CD14-positive monocyte (primary cell): ENCODE measurements at regions not wholly inside any gene's neighbourhood (a gene's known extent, or its start where the extent isn't known, plus 50 kb on each side); places are given as distances from the start of the nearest gene placed in this dataset.
"Not testable (repeated sequence)": the region's sequence is repeated elsewhere in the genome, so short reads cannot be mapped to it uniquely, and the experiment has no call there.

ENCODE experiments used
- DNase-seq, 3 donors: peaks; one replicate each; pipeline ENCODE4 v3.0.0-alpha.2; 2011 to 2022
- H2AFZ ChIP-seq: 2 replicates; pipeline ENCODE4 v1.6.0; 2012; ENCODE audit warnings: mild to moderate bottlenecking, low read depth, low read length, inconsistent platforms; ENCODE audit not compliant: insufficient read depth, poor library complexity, severe bottlenecking
- H3K27ac ChIP-seq, 2 donors: 1 replicate in 1 of 2; 2 replicates in 1 of 2; pipeline ENCODE4 v1.5.1; 2012 to 2013; ENCODE audit warnings: low read length in 2 of 2, control low read depth in 1 of 2, inconsistent platforms in 1 of 2, low read depth in 1 of 2, mild to moderate bottlenecking in 1 of 2
- H3K27me3 ChIP-seq, 2 donors: one replicate each; pipeline versions ENCODE4 v1.6.0 to v1.6.1; 2011 to 2013; ENCODE audit warnings: low read length in 2 of 2; ENCODE audit not compliant: control insufficient read depth in 2 of 2, insufficient read depth in 2 of 2
- H3K36me3 ChIP-seq, 2 donors: replicated peaks in 1 of 2; 1 replicate in 1 of 2; 2 replicates in 1 of 2; pipeline versions ENCODE4 v1.5.1 to v1.6.1; 2012 to 2013; ENCODE audit warnings: low read length in 2 of 2, control low read depth in 1 of 2, inconsistent platforms in 1 of 2, mild to moderate bottlenecking in 1 of 2; ENCODE audit not compliant: insufficient read depth in 2 of 2, control insufficient read depth in 1 of 2
- H3K4me1 ChIP-seq, 2 donors: 1 replicate in 1 of 2; 2 replicates in 1 of 2; pipeline versions ENCODE4 v1.5.1 to v1.6.1; 2012 to 2013; ENCODE audit warnings: low read length in 2 of 2, control low read depth in 1 of 2, inconsistent platforms in 1 of 2, mild to moderate bottlenecking in 1 of 2, moderate library complexity in 1 of 2; ENCODE audit not compliant: insufficient read depth in 2 of 2, control insufficient read depth in 1 of 2
- H3K4me2 ChIP-seq: replicated peaks from 2 replicates; pipeline ENCODE3; 2012; ENCODE audit warnings: low read length, moderate library complexity, mild to moderate bottlenecking; ENCODE audit not compliant: poor library complexity, severe bottlenecking; ENCODE audit errors: extremely low read depth
- H3K4me3 ChIP-seq, 3 experiments: fragments of 200-600 bp in 1 of 3; sonication (generic) in 1 of 3; replicated peaks in 1 of 3; 1 replicate in 2 of 3; 2 replicates in 1 of 3; pipeline ENCODE4 v1.5.1; 2011 to 2013; ENCODE audit warnings: low read length in 3 of 3, mild to moderate bottlenecking in 3 of 3, control low read depth in 2 of 3, low read depth in 2 of 3, inconsistent platforms in 1 of 3, moderate library complexity in 1 of 3
- H3K79me2 ChIP-seq: 2 replicates; pipeline ENCODE4 v1.6.0; 2012; ENCODE audit warnings: mild to moderate bottlenecking, control low read depth, inconsistent platforms, low read length, moderate library complexity; ENCODE audit not compliant: insufficient read depth
- H3K9ac ChIP-seq: 2 replicates; pipeline ENCODE4 v1.6.0; 2017; ENCODE audit warnings: low read length, mild to moderate bottlenecking; ENCODE audit not compliant: insufficient read depth, poor library complexity, severe bottlenecking
- H3K9me3 ChIP-seq, 2 donors: replicated peaks in 1 of 2; 1 replicate in 1 of 2; 2 replicates in 1 of 2; pipeline versions ENCODE4 v1.5.1 to v1.6.1; 2012 to 2013; ENCODE audit warnings: low read length in 2 of 2, control low read depth in 1 of 2; ENCODE audit not compliant: control insufficient read depth in 1 of 2, insufficient read depth in 1 of 2
- H4K20me1 ChIP-seq: 2 replicates; pipeline ENCODE4 v1.6.0; 2012; ENCODE audit warnings: mild to moderate bottlenecking, low read length, control low read depth, moderate library complexity; ENCODE audit not compliant: insufficient read depth
- H3K27ac Mint-ChIP-seq, 7 donors: one replicate each; pipeline ENCODE4 v1.8.0; 2020; ENCODE audit warnings: mild to moderate bottlenecking in 7 of 7, mixed read lengths in 7 of 7, moderate library complexity in 6 of 7, inconsistent platforms in 2 of 7
- H3K27me3 Mint-ChIP-seq, 3 donors: one replicate each; pipeline ENCODE4 v1.8.0; 2021 to 2022; ENCODE audit warnings: low read depth in 3 of 3, mild to moderate bottlenecking in 3 of 3, mixed read lengths in 3 of 3, moderate library complexity in 3 of 3, inconsistent platforms in 1 of 3
- H3K36me3 Mint-ChIP-seq, 2 donors: one replicate each; pipeline ENCODE4 v1.8.0; 2020; ENCODE audit warnings: mixed read lengths in 2 of 2, inconsistent platforms in 1 of 2, mild to moderate bottlenecking in 1 of 2
- H3K4me1 Mint-ChIP-seq: one replicate; pipeline ENCODE4 v1.8.0; 2020; ENCODE audit warnings: mild to moderate bottlenecking, mixed read lengths
- H3K4me3 Mint-ChIP-seq, 2 donors: one replicate each; pipeline ENCODE4 v1.8.0; 2020; ENCODE audit warnings: mild to moderate bottlenecking in 2 of 2, mixed read lengths in 2 of 2, moderate library complexity in 1 of 2
- H3K9me3 Mint-ChIP-seq, 7 donors: one replicate each; pipeline ENCODE4 v1.8.0; 2020 to 2022; ENCODE audit warnings: mixed read lengths in 7 of 7, mild to moderate bottlenecking in 6 of 7, moderate library complexity in 6 of 7, inconsistent platforms in 2 of 7
- CTCF ChIP-seq: fragments of 200-600 bp; IDR thresholded peaks from one replicate; pipeline ENCODE4 v1.8.0; 2022; ENCODE audit warnings: antibody characterized with exemption, mild to moderate bottlenecking
- WGBS: methylation state at CpG from one replicate; pipeline ENCODE4 v1.1.5; 2013; ENCODE audit warnings: missing lambda C conversion rate; ENCODE audit not compliant: insufficient coverage; 5-methylcytosine and 5-hydroxymethylcytosine counted together
- intact Hi-C, 2 donors: fragments of 100-400 bp; cut with micrococcal nuclease; formaldehyde crosslinking; loops; one replicate each; pipeline versions ENCODE4 v1.15.0 to v1.15.1; 2023

GRCh38 chr3:19816631-19817030 is 117.4 kb downstream of the EFHB start:
- Mint-ChIP-seq H3K4me3 (no peak overlapping the region), H3K4me1 (no peaks in the 10 kb centered on the region), H3K27ac (no peak overlapping the region), H3K36me3 (no peaks in the 10 kb centered on the region), H3K27me3 (peaks cover 0 to 1% (median 0%) of the 10 kb centered on the region in 3 donors), H3K9me3 (peaks cover 0 to 8% (median 3%) of the 10 kb centered on the region in 7 donors)
- Histone ChIP-seq H3K9me3 (peaks cover 0 to 2% of the 10 kb centered on the region in 2 donors), H3K36me3 (no peaks in the 10 kb centered on the region), H4K20me1 (no peaks in the 10 kb centered on the region), H3K79me2 (no peaks in the 10 kb centered on the region), H2AFZ (no peak overlapping the region), H3K9ac (no peak overlapping the region), H3K4me1 (no peaks in the 10 kb centered on the region), H3K27me3 (no peaks in the 10 kb centered on the region), H3K27ac (no peak overlapping the region), H3K4me3 (no peak overlapping the region), H3K4me2 (no peak overlapping the region)
- no peak for TF ChIP-seq CTCF
- DNase-seq = no peak
- intact Hi-C loops = no loop called here
- WGBS = no CpG with 5 or more reads among the region's 1 CpG

GRCh38 chr3:19815805-19816204 is 118.2 kb downstream of the EFHB start:
- no peak overlapping the region for H3K4me3 Mint-ChIP-seq
- H3K27ac Mint-ChIP-seq = no peak overlapping the region
- no peak overlapping the region for H3K27ac ChIP-seq
- H2AFZ ChIP-seq = no peak overlapping the region
- H3K27me3 ChIP-seq = no peaks in the 10 kb centered on the region
- DNase-seq = no peak
- WGBS = no CpG with 5 or more reads among the region's 1 CpG
- no peaks in the 10 kb centered on the region for H3K9me3 ChIP-seq
- H3K9ac ChIP-seq = no peak overlapping the region
- no peaks in the 10 kb centered on the region for H3K79me2 ChIP-seq
- H3K36me3 Mint-ChIP-seq = no peaks in the 10 kb centered on the region
- no peaks in the 10 kb centered on the region for H4K20me1 ChIP-seq
- peaks cover 0 to 1% (median 0%) of the 10 kb centered on the region in 3 donors for H3K27me3 Mint-ChIP-seq
- peaks cover 0 to 7% (median 3%) of the 10 kb centered on the region in 7 donors for H3K9me3 Mint-ChIP-seq
- no peak overlapping the region for H3K4me3 ChIP-seq
- intact Hi-C loops = no loop called here
- H3K4me1 ChIP-seq = no peaks in the 10 kb centered on the region
- no peaks in the 10 kb centered on the region for H3K36me3 ChIP-seq
- no peak overlapping the region for H3K4me2 ChIP-seq
- H3K4me1 Mint-ChIP-seq = no peaks in the 10 kb centered on the region
- TF ChIP-seq CTCF = no peak

- H3K9ac ChIP-seq, H3K27ac Mint-ChIP-seq, H3K9me3 Mint-ChIP-seq, H3K36me3 ChIP-seq, H2AFZ ChIP-seq, H3K4me1 Mint-ChIP-seq, H3K27ac ChIP-seq, H3K4me2 ChIP-seq, H3K27me3 Mint-ChIP-seq, H3K79me2 ChIP-seq, H3K4me3 Mint-ChIP-seq, H3K27me3 ChIP-seq, intact Hi-C loops, H3K36me3 Mint-ChIP-seq, H3K4me1 ChIP-seq, H4K20me1 ChIP-seq, H3K9me3 ChIP-seq, DNase-seq, H3K4me3 ChIP-seq: not testable (repeated sequence)
- WGBS = 93% methylated on average over 6 of the region's 7 CpGs
These were observed 120.3 kb downstream of the EFHB start for GRCh38 chr3:19813743-19814142.
